ENCODE measurements at regions not wholly inside any gene's neighbourhood (a gene's known extent, or its start where the extent isn't known, plus 50 kb on each side); places are given as distances from the start of the nearest gene placed in this dataset.
A peak's percentile ranks its signal among the peaks of the same experiment; 100 is the strongest.

GRCh38 chr10:46220187-46220586, 66.6 kb upstream of the ANTXRL start:
- no peak overlapping the region for H3K4me2 ChIP-seq (ENCODE audit: low read length)
- H3K4me3 ChIP-seq (ENCODE audit: low read length) = no peak overlapping the region
- no peaks in the 10 kb centered on the region for H3K79me2 ChIP-seq (ENCODE audit: low read length)
- H3K9me2 ChIP-seq (replicated peaks; ENCODE audit: low read length) = no peaks in the 10 kb centered on the region
- intact Hi-C loops (cut with micrococcal nuclease) = loop anchor here (10.0 kb wide), 1 partner anchor 345 kb away; no protein-coding TSS in a partner anchor
- DNase-seq (no peak), ATAC-seq (no peak)
- H3K27me3 ChIP-seq (ENCODE audit: low read length) = no peaks in the 10 kb centered on the region
- H3K4me1 ChIP-seq (ENCODE audit: insufficient read depth, low read length) = no peaks in the 10 kb centered on the region
- H3F3A ChIP-seq (ENCODE audit: low read length, unreplicated experiment) = no peaks in the 10 kb centered on the region
- no peaks in the 10 kb centered on the region for H3K9me3 ChIP-seq (ENCODE audit: low read length)
- no peak overlapping the region for H3K27ac ChIP-seq (ENCODE audit: low read length)
- H2AFZ ChIP-seq (ENCODE audit: low read length) = no peak overlapping the region
- no peaks in the 10 kb centered on the region for H3K36me3 ChIP-seq (ENCODE audit: low read depth, low read length)
- ChIA-PET POLR2A (ENCODE audit: unreplicated experiment) (no interaction called here), CTCF (no interaction called here)
- no peak overlapping the region for H3K9ac ChIP-seq (ENCODE audit: low read length)
- TF ChIP-seq EZH2phosphoT487 (IDR thresholded peaks at IDR 0.05; ENCODE audit: borderline replicate concordance, low read length) (no peak), EZH2 (IDR thresholded peaks at IDR 0.05; ENCODE audit: low read length, unreplicated experiment) (no peak), CTCF (conservative IDR thresholded peaks at IDR 0.05; ENCODE audit: low read depth, low read length) (no peak)
- H4K20me1 ChIP-seq (ENCODE audit: low read length) = no peaks in the 10 kb centered on the region
- BruUV-seq (replicated peaks) = no TSS peak

GRCh38 chr10:46220872-46221538, 65.8 kb upstream of the ANTXRL start:
- Histone ChIP-seq H3F3A (ENCODE audit: low read length, unreplicated experiment) (no peaks in the 10 kb centered on the region), H3K4me3 (ENCODE audit: low read length) (no peak overlapping the region), H3K4me2 (ENCODE audit: low read length) (no peak overlapping the region), H3K36me3 (ENCODE audit: low read depth, low read length) (no peaks in the 10 kb centered on the region), H3K4me1 (ENCODE audit: insufficient read depth, low read length) (no peaks in the 10 kb centered on the region), H3K27me3 (ENCODE audit: low read length) (no peaks in the 10 kb centered on the region), H2AFZ (ENCODE audit: low read length) (no peak overlapping the region), H3K9me2 (replicated peaks; ENCODE audit: low read length) (no peaks in the 10 kb centered on the region), H3K27ac (ENCODE audit: low read length) (no peak overlapping the region), H4K20me1 (ENCODE audit: low read length) (no peaks in the 10 kb centered on the region), H3K9me3 (ENCODE audit: low read length) (no peaks in the 10 kb centered on the region), H3K79me2 (ENCODE audit: low read length) (no peaks in the 10 kb centered on the region), H3K9ac (ENCODE audit: low read length) (no peak overlapping the region)
- ChIA-PET CTCF (no interaction called here), POLR2A (ENCODE audit: unreplicated experiment) (no interaction called here)
- BruUV-seq (replicated peaks) = no TSS peak
- intact Hi-C loops (cut with micrococcal nuclease) = loop anchor here (10.0 kb wide), 1 partner anchor 344 kb away; no protein-coding TSS in a partner anchor
- TF ChIP-seq EZH2 (IDR thresholded peaks at IDR 0.05; ENCODE audit: low read length, unreplicated experiment) = no peak
- TF ChIP-seq CTCF (conservative IDR thresholded peaks at IDR 0.05; ENCODE audit: low read depth, low read length) = peak; percentile 40; the same call in 1 of the 2 replicates
- peak; percentile 55 for ATAC-seq
- no peak for DNase-seq

GRCh38 chr10:46222364-46222935, 64.3 kb upstream of the ANTXRL start:
- Histone ChIP-seq H3K36me3 (ENCODE audit: low read depth, low read length) (no peaks in the 10 kb centered on the region), H3K9me2 (replicated peaks; ENCODE audit: low read length) (no peaks in the 10 kb centered on the region), H3K9ac (ENCODE audit: low read length) (no peak overlapping the region), H3K79me2 (ENCODE audit: low read length) (no peaks in the 10 kb centered on the region), H3K9me3 (ENCODE audit: low read length) (no peaks in the 10 kb centered on the region), H3K4me3 (ENCODE audit: low read length) (no peak overlapping the region), H3F3A (ENCODE audit: low read length, unreplicated experiment) (no peaks in the 10 kb centered on the region), H3K27ac (ENCODE audit: low read length) (no peak overlapping the region), H3K4me2 (ENCODE audit: low read length) (no peak overlapping the region), H2AFZ (ENCODE audit: low read length) (no peak overlapping the region), H4K20me1 (ENCODE audit: low read length) (no peaks in the 10 kb centered on the region), H3K27me3 (ENCODE audit: low read length) (no peaks in the 10 kb centered on the region), H3K4me1 (ENCODE audit: insufficient read depth, low read length) (no peaks in the 10 kb centered on the region)
- ATAC-seq (no peak), DNase-seq (no peak)
- CTCF ChIA-PET = no interaction called here
- BruUV-seq (replicated peaks) = no TSS peak
- intact Hi-C loops (cut with micrococcal nuclease) = loop anchor here (10.0 kb wide), 1 partner anchor 342 kb away; no protein-coding TSS in a partner anchor
- TF ChIP-seq CTCF (conservative IDR thresholded peaks at IDR 0.05; ENCODE audit: low read depth, low read length) (no peak), EZH2 (IDR thresholded peaks at IDR 0.05; ENCODE audit: low read length, unreplicated experiment) (no peak), EZH2phosphoT487 (IDR thresholded peaks at IDR 0.05; ENCODE audit: borderline replicate concordance, low read length) (no peak)
- POLR2A ChIA-PET (ENCODE audit: unreplicated experiment) = no interaction called here

Measured in PC-3 (cell line).